Uterus (tissue), 3 donors: ENCODE measurements at regions not wholly inside any gene's neighbourhood (a gene's known extent, or its start where the extent isn't known, plus 50 kb on each side); places are given as distances from the start of the nearest gene placed in this dataset.
"Not testable (repeated sequence)": the region's sequence is repeated elsewhere in the genome, so short reads cannot be mapped to it uniquely, and the experiment has no call there.

Source experiments
- DNase-seq, 2 donors: peaks; one replicate each; pipeline ENCODE4 v3.0.0-alpha.2; 2019 to 2020
- H3K27ac ChIP-seq, 2 donors: fragments of 200-600 bp; sonication (generic); 1 replicate in 1 of 2; 2 replicates in 1 of 2; pipeline ENCODE4 v1.5.1; 2016 to 2018
- H3K27me3 ChIP-seq, 2 donors: fragments of 200-600 bp; sonication (generic); one replicate each; pipeline ENCODE4 v1.5.1; 2018 to 2019; ENCODE audit warnings: control low read depth in 1 of 2
- H3K36me3 ChIP-seq, 2 donors: fragments of 200-600 bp; sonication (generic); one replicate each; pipeline ENCODE4 v1.5.1; 2019; ENCODE audit warnings: control low read depth in 1 of 2
- H3K4me1 ChIP-seq, 2 donors: fragments of 200-600 bp; sonication (generic); one replicate each; pipeline ENCODE4 v1.5.1; 2018 to 2019; ENCODE audit warnings: control low read depth in 1 of 2
- H3K4me3 ChIP-seq, 2 donors: fragments of 200-600 bp; sonication (generic); 1 replicate in 1 of 2; 2 replicates in 1 of 2; pipeline ENCODE4 v1.5.1; 2018 to 2019; ENCODE audit warnings: mild to moderate bottlenecking in 1 of 2
- H3K9me3 ChIP-seq, 2 donors: fragments of 200-600 bp; sonication (generic); one replicate each; pipeline ENCODE4 v1.5.1; 2019; ENCODE audit warnings: control low read depth in 1 of 2
- POLR2A ChIP-seq, 2 donors: fragments of 450-650 bp; IDR thresholded peaks; one replicate each; pipeline ENCODE4 v1.6.1; 2016; ENCODE audit warnings: antibody characterized with exemption in 2 of 2, mild to moderate bottlenecking in 1 of 2, moderate library complexity in 1 of 2
- intact Hi-C: fragments of 100-400 bp; cut with DNase I; formaldehyde crosslinking; loops from one replicate; pipeline ENCODE4 v1.15.1; 2023; ENCODE audit warnings: low total_unique reads
- TF ChIP-seq, protein P1 (sequence below), 4 experiments: fragments of 200-600 bp in 2 of 4; fragments of 450-650 bp in 2 of 4; sonication (generic) in 2 of 4; IDR thresholded peaks; one replicate each; pipeline ENCODE4 v1.5.1; 2016 to 2019; ENCODE audit warnings: antibody characterized with exemption in 4 of 4, mild to moderate bottlenecking in 2 of 4, moderate library complexity in 1 of 4
- donor health status: DM: yes; HTN: yes; CAD: no.

DNA sequence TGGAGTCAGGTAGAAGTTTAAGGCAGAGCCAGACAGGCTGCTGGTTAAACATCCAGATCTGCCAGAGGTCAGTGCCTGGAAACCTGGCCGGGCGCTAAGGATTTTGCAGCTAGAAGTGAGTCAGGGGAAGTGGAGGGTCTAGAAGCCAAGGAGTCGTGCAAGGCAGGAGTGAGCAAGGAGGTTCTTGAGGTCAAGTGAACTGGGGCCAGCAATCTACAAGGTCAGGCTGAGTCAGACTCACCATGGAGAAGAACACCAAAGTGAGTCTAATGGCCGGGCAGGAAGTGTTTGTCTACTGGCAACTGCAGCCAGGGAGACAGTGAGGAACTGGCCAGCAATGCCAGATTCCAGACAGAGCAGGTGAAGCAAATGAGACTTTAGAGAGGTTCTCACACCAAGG lies 628.2 kb downstream of the ETNK1 start:
- Histone ChIP-seq H3K4me1 (no peaks in the 10 kb centered on the region), H3K36me3 (no peaks in the 10 kb centered on the region), H3K4me3 (no peak overlapping the region), H3K27me3 (no peaks in the 10 kb centered on the region), H3K9me3 (no peaks in the 10 kb centered on the region), H3K27ac (no peak overlapping the region)
- intact Hi-C loops = no loop called here
- no peak for DNase-seq
- no peak for TF ChIP-seq POLR2A (IDR thresholded peaks at IDR 0.05)
- TF ChIP-seq, protein P1, sequence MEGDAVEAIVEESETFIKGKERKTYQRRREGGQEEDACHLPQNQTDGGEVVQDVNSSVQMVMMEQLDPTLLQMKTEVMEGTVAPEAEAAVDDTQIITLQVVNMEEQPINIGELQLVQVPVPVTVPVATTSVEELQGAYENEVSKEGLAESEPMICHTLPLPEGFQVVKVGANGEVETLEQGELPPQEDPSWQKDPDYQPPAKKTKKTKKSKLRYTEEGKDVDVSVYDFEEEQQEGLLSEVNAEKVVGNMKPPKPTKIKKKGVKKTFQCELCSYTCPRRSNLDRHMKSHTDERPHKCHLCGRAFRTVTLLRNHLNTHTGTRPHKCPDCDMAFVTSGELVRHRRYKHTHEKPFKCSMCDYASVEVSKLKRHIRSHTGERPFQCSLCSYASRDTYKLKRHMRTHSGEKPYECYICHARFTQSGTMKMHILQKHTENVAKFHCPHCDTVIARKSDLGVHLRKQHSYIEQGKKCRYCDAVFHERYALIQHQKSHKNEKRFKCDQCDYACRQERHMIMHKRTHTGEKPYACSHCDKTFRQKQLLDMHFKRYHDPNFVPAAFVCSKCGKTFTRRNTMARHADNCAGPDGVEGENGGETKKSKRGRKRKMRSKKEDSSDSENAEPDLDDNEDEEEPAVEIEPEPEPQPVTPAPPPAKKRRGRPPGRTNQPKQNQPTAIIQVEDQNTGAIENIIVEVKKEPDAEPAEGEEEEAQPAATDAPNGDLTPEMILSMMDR (IDR thresholded peaks at IDR 0.05) = no peak

DNA sequence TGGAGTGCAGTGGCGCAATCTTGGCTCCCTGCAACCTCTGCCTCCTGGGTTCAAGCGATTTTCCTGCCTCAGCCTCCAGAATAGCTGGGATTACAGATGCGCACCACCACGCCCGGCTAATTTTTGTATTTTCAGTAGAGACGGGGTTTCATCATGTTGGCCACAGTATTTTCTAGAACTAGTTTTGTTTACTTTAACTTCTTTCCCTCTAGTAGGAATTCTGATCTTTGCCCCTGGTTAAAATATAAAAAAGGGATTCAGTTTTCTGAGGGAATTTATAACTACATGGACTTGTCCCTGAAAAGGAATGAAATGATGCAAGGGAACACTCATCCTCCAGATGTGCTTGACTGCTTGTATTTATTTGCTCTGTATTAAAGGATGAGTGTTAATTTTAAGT lies 628.9 kb downstream of the ETNK1 start:
- H3K4me1 ChIP-seq, intact Hi-C loops, H3K4me3 ChIP-seq, H3K36me3 ChIP-seq, H3K27ac ChIP-seq, H3K27me3 ChIP-seq, H3K9me3 ChIP-seq, DNase-seq: not testable (repeated sequence)

DNA sequence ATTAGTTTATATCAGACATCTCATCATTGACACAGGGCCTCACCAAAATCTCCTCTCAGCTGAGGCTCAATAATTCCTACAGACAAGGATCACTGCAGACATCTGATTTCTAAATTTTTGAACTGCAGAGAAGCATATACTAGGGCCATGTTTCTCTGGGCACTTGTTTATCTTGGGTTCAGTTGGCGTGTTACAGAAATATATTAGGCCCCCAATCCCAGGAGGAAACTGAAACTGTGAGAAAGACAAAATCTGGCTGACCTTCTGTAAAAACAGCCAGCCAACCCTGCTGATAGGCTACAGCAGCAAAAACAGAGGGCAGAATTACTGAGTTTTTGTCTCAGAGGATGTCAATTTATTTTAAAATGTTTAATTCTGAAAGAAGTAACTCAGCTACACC lies 634.6 kb downstream of the ETNK1 start:
- no peak for TF ChIP-seq POLR2A (IDR thresholded peaks at IDR 0.05)
- TF ChIP-seq, protein P1 (IDR thresholded peaks at IDR 0.05) = no peak

DNA sequence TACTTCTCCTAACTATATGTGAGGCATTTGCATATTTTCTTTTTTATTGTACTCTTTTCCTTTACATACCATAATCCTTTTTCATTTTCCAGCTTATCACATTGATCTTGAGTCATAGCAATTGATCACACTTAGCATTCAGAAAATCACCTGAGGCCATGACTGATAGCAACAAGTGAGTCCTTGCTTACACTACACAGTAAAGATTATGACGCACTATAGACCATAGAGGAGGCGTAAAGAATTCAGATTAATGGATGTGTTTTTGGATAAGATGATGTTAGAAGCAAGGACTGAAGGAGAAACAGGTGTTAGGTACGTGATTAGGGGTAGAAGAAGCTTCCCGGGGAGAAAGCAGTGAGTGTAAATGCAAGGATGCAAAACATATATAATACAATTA lies 637.7 kb downstream of the ETNK1 start:
- no peak for DNase-seq
- Histone ChIP-seq H3K4me1 (no peaks in the 10 kb centered on the region), H3K4me3 (no peak overlapping the region), H3K36me3 (no peaks in the 10 kb centered on the region), H3K27ac (no peak overlapping the region), H3K9me3 (no peaks in the 10 kb centered on the region), H3K27me3 (no peaks in the 10 kb centered on the region)
- TF ChIP-seq, protein P1 (IDR thresholded peaks at IDR 0.05) = no peak
- no peak for TF ChIP-seq POLR2A (IDR thresholded peaks at IDR 0.05)
- intact Hi-C loops = no loop called here

More for the DNA sequence above, 634.6 kb downstream of the ETNK1 start:
- H3K9me3 ChIP-seq = no peaks in the 10 kb centered on the region
- DNase-seq = no peak
- no peaks in the 10 kb centered on the region for H3K27me3 ChIP-seq
- intact Hi-C loops = no loop called here
- H3K4me3 ChIP-seq = no peak overlapping the region
- no peak overlapping the region for H3K27ac ChIP-seq
- H3K4me1 ChIP-seq = no peaks in the 10 kb centered on the region
- no peaks in the 10 kb centered on the region for H3K36me3 ChIP-seq

DNA sequence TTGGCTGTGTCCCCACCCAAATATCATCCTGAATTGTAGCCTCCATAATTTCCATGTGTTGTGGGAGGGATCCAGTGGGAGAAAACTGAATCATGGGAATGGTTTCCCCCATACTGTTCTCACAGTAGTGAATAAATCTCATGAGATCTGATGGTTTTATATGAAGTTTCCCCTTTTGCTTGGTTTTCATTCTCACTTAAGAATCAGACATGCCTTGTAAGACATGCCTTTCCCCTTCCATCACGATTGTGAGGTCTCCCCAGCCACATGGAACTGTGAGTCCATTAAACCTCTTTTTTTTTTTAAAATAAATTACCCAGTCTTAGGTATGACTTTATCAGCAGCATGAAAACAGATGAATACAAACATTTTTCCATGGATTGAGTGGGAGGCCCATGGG lies 652.9 kb downstream of the ETNK1 start:
- no peak for TF ChIP-seq POLR2A (IDR thresholded peaks at IDR 0.05)
- TF ChIP-seq, protein P1 (IDR thresholded peaks at IDR 0.05) = no peak
- Histone ChIP-seq H3K27me3 (no peaks in the 10 kb centered on the region), H3K4me1 (no peaks in the 10 kb centered on the region), H3K27ac (no peak overlapping the region), H3K36me3 (no peaks in the 10 kb centered on the region), H3K4me3 (no peak overlapping the region), H3K9me3 (no peaks in the 10 kb centered on the region)
- no peak for DNase-seq
- intact Hi-C loops = no loop called here

DNA sequence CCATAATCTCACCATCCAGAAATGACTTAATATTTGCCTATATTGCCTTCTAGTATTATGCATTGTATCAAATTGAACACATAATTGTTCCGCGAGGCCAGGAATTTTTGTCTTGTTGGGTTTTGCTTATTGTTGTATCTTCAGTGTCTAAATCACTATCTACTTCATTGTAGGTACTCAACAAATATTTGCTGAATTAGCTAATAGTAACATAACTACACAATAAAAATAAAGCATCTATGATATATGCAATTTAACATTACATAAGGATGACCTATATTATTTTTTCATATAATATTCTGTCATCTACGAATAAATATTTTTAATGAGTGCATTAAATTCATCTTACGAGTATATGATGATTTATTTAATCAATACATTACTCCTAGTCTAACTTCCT lies 656.3 kb downstream of the ETNK1 start:
- DNase-seq = no peak
- no peaks in the 10 kb centered on the region for H3K27me3 ChIP-seq
- TF ChIP-seq, protein P1 (IDR thresholded peaks at IDR 0.05) = no peak
- TF ChIP-seq POLR2A (IDR thresholded peaks at IDR 0.05) = no peak
- H3K4me3 ChIP-seq = no peak overlapping the region
- no peaks in the 10 kb centered on the region for H3K9me3 ChIP-seq
- no peaks in the 10 kb centered on the region for H3K36me3 ChIP-seq
- H3K4me1 ChIP-seq = no peaks in the 10 kb centered on the region
- intact Hi-C loops = no loop called here
- no peak overlapping the region for H3K27ac ChIP-seq
